GM21423 (cell line): ENCODE measurements at regions not wholly inside any gene's neighbourhood (a gene's known extent, or its start where the extent isn't known, plus 50 kb on each side); places are given as distances from the start of the nearest gene placed in this dataset.
"Not testable (repeated sequence)": the region's sequence is repeated elsewhere in the genome, so short reads cannot be mapped to it uniquely, and the experiment has no call there.

Experiments
- ATAC-seq: cut with Tn5 transposase; IDR thresholded peaks from one replicate; pipeline ENCODE4 v1.9.1; 2021; ENCODE audit warnings: mild to moderate bottlenecking, moderate library complexity; ENCODE audit not compliant: unreplicated experiment

GRCh38 chr2:187865025-187865424, 310.8 kb upstream of the TFPI start:
- ATAC-seq: no peak

GRCh38 chr2:187867165-187867564, 312.9 kb upstream of the TFPI start:
- no peak for ATAC-seq

GRCh38 chr2:187869195-187869594, 315.0 kb upstream of the TFPI start:
- ATAC-seq: no peak

GRCh38 chr2:187871506-187871905, 317.3 kb upstream of the TFPI start:
- no peak for ATAC-seq

- no peak for ATAC-seq
These were observed 318.9 kb upstream of the TFPI start for GRCh38 chr2:187873132-187873531.

GRCh38 chr2:187874786-187875185, 320.6 kb upstream of the TFPI start:
- ATAC-seq: no peak

- no peak for ATAC-seq
These were observed 321.3 kb upstream of the TFPI start for GRCh38 chr2:187875261-187876141.

GRCh38 chr2:187876554-187876953, 322.3 kb upstream of the TFPI start:
- ATAC-seq: no peak

GRCh38 chr2:187877391-187877790, 323.2 kb upstream of the TFPI start:
- no peak for ATAC-seq

GRCh38 chr2:187878112-187878511, 323.9 kb upstream of the TFPI start:
- no peak for ATAC-seq

- ATAC-seq: no peak
These were observed 325.3 kb upstream of the TFPI start for GRCh38 chr2:187879491-187879890.

GRCh38 chr2:187884003-187884402, 329.8 kb upstream of the TFPI start:
- ATAC-seq: no peak

- no peak for ATAC-seq
These were observed 336.5 kb upstream of the TFPI start for GRCh38 chr2:187890690-187891089.

- no peak for ATAC-seq
These were observed 345.8 kb upstream of the TFPI start for GRCh38 chr2:187900021-187900420.

GRCh38 chr2:187906021-187906420, 351.8 kb upstream of the TFPI start:
- ATAC-seq: no peak

- not testable (repeated sequence) for ATAC-seq
These were observed 356.7 kb upstream of the TFPI start for GRCh38 chr2:187910922-187911321.

GRCh38 chr2:187912950-187913349, 358.7 kb upstream of the TFPI start:
- ATAC-seq: no peak

- no peak for ATAC-seq
These were observed 361.6 kb upstream of the TFPI start for GRCh38 chr2:187915810-187916209.

GRCh38 chr2:187916799-187917198, 362.6 kb upstream of the TFPI start:
- no peak for ATAC-seq

GRCh38 chr2:187917535-187917934, 363.3 kb upstream of the TFPI start:
- no peak for ATAC-seq

GRCh38 chr2:187918996-187919821, 365.0 kb upstream of the TFPI start:
- no peak for ATAC-seq

GRCh38 chr2:187920511-187920910, 366.3 kb upstream of the TFPI start:
- no peak for ATAC-seq
